K562 (cell line): ENCODE measurements at regions not wholly inside any gene's neighbourhood (a gene's known extent, or its start where the extent isn't known, plus 50 kb on each side); places are given as distances from the start of the nearest gene placed in this dataset.

Experiments
- ATAC-seq: fragments of 200-7000 bp; cut with Tn5 transposase; 3 replicates; pipeline ENCODE4 v1.9.1; 2020; ENCODE audit warnings: moderate library complexity
- BruUV-seq: library from RNA; stranded (reverse); fragments of 400-500 nt; replicated peaks from 2 replicates; lab custom pipeline; 2021; lab: Mats Ljungman, UMichigan
- CTCF ChIA-PET: fragments of 300-600 bp; formaldehyde crosslinking; extraction: SDS; loops from one replicate; lab custom pipeline; 2021; ENCODE audit warnings: low intra/inter-chr PET ratio; lab: Yijun Ruan, JAX
- POLR2A ChIA-PET: fragments of 300-600, 350-650 bp; sonication (Branson Sonifier 250); formaldehyde crosslinking; extraction: SDS; loops from one replicate; lab custom pipeline; 2021; ENCODE audit warnings: antibody characterized with exemption, inconsistent platforms; lab: Yijun Ruan, JAX
- DNase-seq, 4 experiments: peaks; one replicate each; pipeline versions ENCODE4 v3.0.0 to v3.0.0-alpha.2; 2011 to 2018; ENCODE audit warnings: low spot score in 3 of 4, mixed read lengths in 3 of 4; ENCODE audit errors: extremely low read depth in 1 of 4
- FAIRE-seq: peaks from 2 replicates; lab custom pipeline; 2011; peaks lifted over from hg19 to GRCh38; lab: Jason Lieb, UNC
- H2AFZ ChIP-seq: 2 replicates; pipeline ENCODE4 v1.6.0; 2011; ENCODE audit warnings: low read depth, low read length, control low read depth, inconsistent platforms
- H3K27ac ChIP-seq: fragments of 200-600 bp; 3 replicates; pipeline ENCODE4 v1.8.0; 2011; ENCODE audit warnings: low read depth, mild to moderate bottlenecking, control low read depth, inconsistent platforms, low read length, moderate library complexity, mixed read lengths; ENCODE audit errors: extremely low read depth
- H3K27me3 ChIP-seq, 2 experiments: fragments of 300-600 bp in 1 of 2; 2 replicates in 1 of 2; 3 replicates in 1 of 2; pipeline versions ENCODE4 v1.6.0 to v1.8.0; 2011; ENCODE audit warnings: inconsistent platforms in 2 of 2, low read length in 2 of 2, mild to moderate bottlenecking in 1 of 2, mixed read lengths in 1 of 2, moderate library complexity in 1 of 2; ENCODE audit not compliant: control insufficient read depth in 2 of 2, insufficient read depth in 2 of 2
- H3K36me3 ChIP-seq: fragments of 300-600 bp; 3 replicates; pipeline ENCODE4 v1.8.0; 2011; ENCODE audit warnings: mild to moderate bottlenecking, low read length, inconsistent platforms; ENCODE audit not compliant: control insufficient read depth, insufficient read depth
- H3K4me1 ChIP-seq, 2 experiments: fragments of 200-600 bp in 1 of 2; replicated peaks in 1 of 2; 2 replicates in 1 of 2; 3 replicates in 1 of 2; pipeline versions ENCODE4 v1.5.1 to v1.8.0; 2011; ENCODE audit warnings: inconsistent platforms in 2 of 2, low read length in 2 of 2, mild to moderate bottlenecking in 1 of 2, mixed read lengths in 1 of 2, moderate library complexity in 1 of 2; ENCODE audit not compliant: control insufficient read depth in 2 of 2, insufficient read depth in 2 of 2
- H3K4me2 ChIP-seq: 2 replicates; pipeline ENCODE4 v1.6.1; 2011; ENCODE audit warnings: low read length, control low read depth, inconsistent platforms, mixed read lengths; ENCODE audit not compliant: insufficient read depth
- H3K4me3 ChIP-seq: fragments of 200-600 bp; sonication (generic), shearing (Covaris generic); 2 replicates; pipeline ENCODE4 v1.5.1; 2016; ENCODE audit warnings: control low read depth, inconsistent platforms
- H3K79me2 ChIP-seq: fragments of 200-600 bp; 3 replicates; pipeline ENCODE4 v1.8.0; 2011; ENCODE audit warnings: low read length, inconsistent platforms; ENCODE audit not compliant: control insufficient read depth, insufficient read depth
- H3K9ac ChIP-seq, 2 experiments: 2 replicates each; pipeline versions ENCODE4 v1.6.0 to v1.6.1; 2011; ENCODE audit warnings: low read depth in 2 of 2, low read length in 2 of 2, control low read depth in 1 of 2, inconsistent platforms in 1 of 2, mild to moderate bottlenecking in 1 of 2, mixed read lengths in 1 of 2; ENCODE audit not compliant: insufficient read depth in 1 of 2
- H3K9me1 ChIP-seq: one replicate; pipeline ENCODE4 v1.6.0; 2011; ENCODE audit warnings: inconsistent platforms, mild to moderate bottlenecking, low read length, moderate library complexity; ENCODE audit not compliant: control insufficient read depth, insufficient read depth
- H3K9me3 ChIP-seq: replicated peaks from 2 replicates; pipeline ENCODE4 v1.5.1; 2011; ENCODE audit warnings: low read depth, low read length, inconsistent platforms; ENCODE audit not compliant: control insufficient read depth, insufficient read depth
- H4K20me1 ChIP-seq: replicated peaks from 2 replicates; pipeline ENCODE4 v1.6.1; 2011; ENCODE audit warnings: low read length, inconsistent platforms, mixed read lengths; ENCODE audit not compliant: control insufficient read depth, insufficient read depth
- E2F1 ChIP-seq: sonication (generic); formaldehyde crosslinking; IDR thresholded peaks from 2 replicates; pipeline ENCODE4 v1.8.1; 2023; ENCODE audit warnings: mild to moderate bottlenecking, missing genetic modification reagents, moderate library complexity
- FOXJ2 ChIP-seq: fragments of 200-800 bp; sonication (Bioruptor generic); IDR thresholded peaks from 2 replicates; pipeline ENCODE4 v1.6.1; 2016; ENCODE audit warnings: missing genetic modification characterization, missing compliant biosample characterization
- HMBOX1 ChIP-seq: sonication (generic); IDR thresholded peaks from 2 replicates; pipeline ENCODE4 v1.6.1; 2016
- HMG20B ChIP-seq: fragments of 250-450 bp; sonication (Bioruptor Pico); IDR thresholded peaks from 2 replicates; pipeline ENCODE4 v1.5.0; 2021; ENCODE audit warnings: mild to moderate bottlenecking
- SMARCA4 ChIP-seq: fragments of 450-650 bp; IDR thresholded peaks from 2 replicates; pipeline ENCODE4 v1.6.1; 2016
- TAF1 ChIP-seq: IDR thresholded peaks from 2 replicates; pipeline ENCODE4 v1.6.1; 2011; ENCODE audit warnings: mild to moderate bottlenecking, low read length, moderate library complexity; ENCODE audit not compliant: insufficient read depth, control insufficient read depth, severe bottlenecking; ENCODE audit errors: extremely low read depth
- ZNF324 ChIP-seq: fragments of 250-450 bp; sonication (Bioruptor Pico); IDR thresholded peaks from 2 replicates; pipeline ENCODE4 v1.4.0; 2020; ENCODE audit warnings: mild to moderate bottlenecking
- ZNF830 ChIP-seq: fragments of 250-450 bp; sonication (Bioruptor Pico); IDR thresholded peaks from 2 replicates; pipeline ENCODE4 v1.5.0; 2021; ENCODE audit warnings: mild to moderate bottlenecking
- WGBS: fragments of 100-300 bp; shearing (Covaris generic); methylation state at CpG from one replicate; pipeline ENCODE4 v1.1.6; 2016; ENCODE audit warnings: low coverage, mixed read lengths; ENCODE audit not compliant: insufficient coverage; ENCODE audit errors: missing lambda C conversion rate; 5-methylcytosine and 5-hydroxymethylcytosine counted together
- in situ Hi-C: fragments of 300-500 bp; cut with MboI; formaldehyde crosslinking; loops from 4 replicates; pipeline ENCODE4 v1.15.0; 2018; ENCODE audit warnings: inconsistent platforms, mixed read lengths
- intact Hi-C: fragments of 100-400 bp; cut with micrococcal nuclease; formaldehyde crosslinking; loops from 2 replicates; pipeline ENCODE4 v1.14.2; 2022
- TF ChIP-seq, protein P1 (sequence below): fragments of 250-450 bp; sonication (Bioruptor Pico); IDR thresholded peaks from 2 replicates; pipeline ENCODE4 v1.4.0; 2020; ENCODE audit warnings: mild to moderate bottlenecking, moderate library complexity

DNA sequence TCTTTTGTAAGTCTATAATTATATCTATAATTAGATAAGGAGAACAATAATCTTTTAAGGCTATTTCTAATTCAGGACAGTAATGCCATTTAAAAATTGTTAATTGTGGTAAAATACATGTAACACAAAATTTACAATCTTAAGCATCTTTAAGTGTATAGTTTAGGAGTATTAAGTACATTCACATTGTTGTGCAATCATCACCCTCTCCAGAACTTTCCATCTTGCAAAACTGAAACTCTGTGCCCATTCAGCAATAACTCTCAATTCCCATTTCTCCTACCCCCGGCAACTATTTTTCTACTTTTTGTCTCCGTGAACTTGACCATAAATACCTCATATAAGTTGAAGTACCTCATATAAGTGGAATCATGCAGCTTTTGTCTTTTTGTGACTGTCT is 93.9 kb upstream of the KCNA3 start (continued):
- TF ChIP-seq HMBOX1 (no peak), SMARCA4 (no peak)

- Histone ChIP-seq H2AFZ (no peak overlapping the region), H3K4me3 (no peak overlapping the region), H3K27me3 (no peaks in the 10 kb centered on the region; a peak in 1 of 5 replicates), H3K4me1 (no peaks in the 10 kb centered on the region), H3K9me3 (no peaks in the 10 kb centered on the region), H3K9ac (no peak overlapping the region), H3K27ac (no peak overlapping the region), H3K79me2 (no peaks in the 10 kb centered on the region), H3K9me1 (no peaks in the 10 kb centered on the region), H3K36me3 (no peaks in the 10 kb centered on the region), H4K20me1 (no peaks in the 10 kb centered on the region), H3K4me2 (no peak overlapping the region)
- ATAC-seq = no peak
- DNase-seq = no peak
- no peak for FAIRE-seq
- in situ Hi-C loops (no loop called here), intact Hi-C loops (loop anchor here (1.0 to 5.0 kb wide), 3 partner anchors 136 to 244 kb away; no protein-coding TSS in a partner anchor)
- POLR2A ChIA-PET = interaction anchor here (1.0 to 1.6 kb wide), 5 partner anchors 10 to 147 kb away, joined by 3 to 8 read pairs (median 4); no protein-coding TSS in a partner anchor
- no TSS peak for BruUV-seq
- CTCF ChIA-PET = interaction anchor here (0.7 to 1.7 kb wide), 5 partner anchors 15 to 242 kb away, joined by 3 to 17 read pairs (median 6); no protein-coding TSS in a partner anchor
- WGBS = 0% methylated on average over 1 of the region's 1 CpG
- TF ChIP-seq HMG20B = no peak
- TF ChIP-seq TAF1 = no peak
- no peak for TF ChIP-seq ZNF324
- TF ChIP-seq E2F1 (CRISPR knock-in tag) = no peak
- TF ChIP-seq, protein P1, sequence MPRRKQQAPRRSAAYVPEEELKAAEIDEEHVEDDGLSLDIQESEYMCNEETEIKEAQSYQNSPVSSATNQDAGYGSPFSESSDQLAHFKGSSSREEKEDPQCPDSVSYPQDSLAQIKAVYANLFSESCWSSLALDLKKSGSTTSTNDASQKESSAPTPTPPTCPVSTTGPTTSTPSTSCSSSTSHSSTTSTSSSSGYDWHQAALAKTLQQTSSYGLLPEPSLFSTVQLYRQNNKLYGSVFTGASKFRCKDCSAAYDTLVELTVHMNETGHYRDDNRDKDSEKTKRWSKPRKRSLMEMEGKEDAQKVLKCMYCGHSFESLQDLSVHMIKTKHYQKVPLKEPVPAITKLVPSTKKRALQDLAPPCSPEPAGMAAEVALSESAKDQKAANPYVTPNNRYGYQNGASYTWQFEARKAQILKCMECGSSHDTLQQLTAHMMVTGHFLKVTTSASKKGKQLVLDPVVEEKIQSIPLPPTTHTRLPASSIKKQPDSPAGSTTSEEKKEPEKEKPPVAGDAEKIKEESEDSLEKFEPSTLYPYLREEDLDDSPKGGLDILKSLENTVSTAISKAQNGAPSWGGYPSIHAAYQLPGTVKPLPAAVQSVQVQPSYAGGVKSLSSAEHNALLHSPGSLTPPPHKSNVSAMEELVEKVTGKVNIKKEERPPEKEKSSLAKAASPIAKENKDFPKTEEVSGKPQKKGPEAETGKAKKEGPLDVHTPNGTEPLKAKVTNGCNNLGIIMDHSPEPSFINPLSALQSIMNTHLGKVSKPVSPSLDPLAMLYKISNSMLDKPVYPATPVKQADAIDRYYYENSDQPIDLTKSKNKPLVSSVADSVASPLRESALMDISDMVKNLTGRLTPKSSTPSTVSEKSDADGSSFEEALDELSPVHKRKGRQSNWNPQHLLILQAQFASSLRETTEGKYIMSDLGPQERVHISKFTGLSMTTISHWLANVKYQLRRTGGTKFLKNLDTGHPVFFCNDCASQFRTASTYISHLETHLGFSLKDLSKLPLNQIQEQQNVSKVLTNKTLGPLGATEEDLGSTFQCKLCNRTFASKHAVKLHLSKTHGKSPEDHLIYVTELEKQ = no peak
- TF ChIP-seq FOXJ2 (tag) = no peak
- TF ChIP-seq ZNF830 = no peak
Observed at GRCh38 chr1:110766336-110766647, 91.6 kb upstream of the KCNA3 start.
